Upper lobe of left lung (tissue), 4 donors: ENCODE measurements at regions not wholly inside any gene's neighbourhood (a gene's known extent, or its start where the extent isn't known, plus 50 kb on each side); places are given as distances from the start of the nearest gene placed in this dataset.

ENCODE experiments used
- POLR2A ChIP-seq, 4 donors: fragments of 450-650 bp; IDR thresholded peaks; one replicate each; pipeline ENCODE4 v1.5.1; 2016 to 2017; ENCODE audit warnings: antibody characterized with exemption in 4 of 4, mild to moderate bottlenecking in 2 of 4
- POLR2AphosphoS5 ChIP-seq, 2 donors: sonication (generic); formaldehyde crosslinking; IDR thresholded peaks; one replicate each; pipeline ENCODE4 v1.5.1; 2017; ENCODE audit warnings: antibody characterized with exemption in 2 of 2
- TF ChIP-seq, protein P1 (sequence below), 6 experiments: fragments of 450-650 bp in 4 of 6; fragments of 200-600 bp in 2 of 6; sonication (generic) in 2 of 6; IDR thresholded peaks; one replicate each; pipeline ENCODE4 v1.5.1; 2016 to 2019; ENCODE audit warnings: antibody characterized with exemption in 6 of 6

DNA sequence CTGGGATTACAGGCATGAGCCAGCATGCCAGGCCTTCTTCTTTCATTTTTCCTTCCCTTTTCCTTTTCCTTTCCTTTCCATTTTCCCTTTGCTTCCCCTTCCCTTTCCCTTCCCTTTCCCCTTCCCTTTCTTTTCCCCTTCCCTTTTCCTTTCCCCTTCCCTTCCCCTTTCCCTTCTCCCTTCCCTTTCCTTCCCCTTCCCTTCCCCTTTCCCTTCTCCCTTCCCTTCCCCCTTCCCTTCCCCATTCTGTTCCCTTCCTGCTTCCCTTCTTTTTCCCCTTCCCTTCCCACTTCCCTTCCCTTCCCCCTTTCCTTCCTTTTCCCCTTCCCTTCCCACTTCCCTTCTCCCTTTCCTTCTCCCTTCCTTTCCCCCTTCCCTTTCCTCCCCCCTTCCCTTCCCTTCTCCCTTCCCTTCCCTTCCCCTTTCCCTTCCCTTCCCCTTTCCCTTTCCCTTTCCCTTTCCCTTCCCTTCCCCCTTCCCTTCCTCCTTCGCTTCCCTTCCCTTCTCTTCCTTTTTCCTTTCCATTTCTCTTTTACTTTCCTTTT is 712.2 kb upstream of the POM121L12 start:
- TF ChIP-seq, protein P1, sequence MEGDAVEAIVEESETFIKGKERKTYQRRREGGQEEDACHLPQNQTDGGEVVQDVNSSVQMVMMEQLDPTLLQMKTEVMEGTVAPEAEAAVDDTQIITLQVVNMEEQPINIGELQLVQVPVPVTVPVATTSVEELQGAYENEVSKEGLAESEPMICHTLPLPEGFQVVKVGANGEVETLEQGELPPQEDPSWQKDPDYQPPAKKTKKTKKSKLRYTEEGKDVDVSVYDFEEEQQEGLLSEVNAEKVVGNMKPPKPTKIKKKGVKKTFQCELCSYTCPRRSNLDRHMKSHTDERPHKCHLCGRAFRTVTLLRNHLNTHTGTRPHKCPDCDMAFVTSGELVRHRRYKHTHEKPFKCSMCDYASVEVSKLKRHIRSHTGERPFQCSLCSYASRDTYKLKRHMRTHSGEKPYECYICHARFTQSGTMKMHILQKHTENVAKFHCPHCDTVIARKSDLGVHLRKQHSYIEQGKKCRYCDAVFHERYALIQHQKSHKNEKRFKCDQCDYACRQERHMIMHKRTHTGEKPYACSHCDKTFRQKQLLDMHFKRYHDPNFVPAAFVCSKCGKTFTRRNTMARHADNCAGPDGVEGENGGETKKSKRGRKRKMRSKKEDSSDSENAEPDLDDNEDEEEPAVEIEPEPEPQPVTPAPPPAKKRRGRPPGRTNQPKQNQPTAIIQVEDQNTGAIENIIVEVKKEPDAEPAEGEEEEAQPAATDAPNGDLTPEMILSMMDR (IDR thresholded peaks at IDR 0.05) = no peak
- TF ChIP-seq POLR2AphosphoS5 (IDR thresholded peaks at IDR 0.05) = no peak
- no peak for TF ChIP-seq POLR2A (IDR thresholded peaks at IDR 0.05)
